ENCODE measurements at regions not wholly inside any gene's neighbourhood (a gene's known extent, or its start where the extent isn't known, plus 50 kb on each side); places are given as distances from the start of the nearest gene placed in this dataset.

DNA sequence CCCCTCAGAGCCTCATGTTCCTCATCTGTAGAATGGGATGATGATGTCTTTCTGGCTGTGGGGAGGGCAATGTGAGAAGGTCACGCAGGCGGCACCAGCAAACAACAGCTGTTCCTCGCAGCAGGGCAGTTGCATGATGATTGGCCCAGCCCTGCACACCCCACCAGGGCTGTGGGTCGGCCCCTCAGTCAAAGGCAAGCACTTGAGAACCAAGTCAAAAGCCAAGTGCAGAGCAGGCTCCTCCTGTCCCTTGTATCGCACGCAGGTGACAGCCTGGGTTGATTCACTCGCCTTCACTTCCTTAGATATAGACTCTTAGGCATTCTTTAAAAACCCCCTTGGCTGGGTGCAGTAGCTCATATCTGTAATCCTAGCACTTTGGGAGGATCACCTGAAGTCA, 191.9 kb upstream of the C1orf174 start:
- WGBS: 86% methylated on average over 7 of the region's 7 CpGs
- H3K9me3 ChIP-seq (ENCODE audit: control insufficient read depth in 4 of 4, low read length in 3 of 4): peaks cover 2 to 8% (median 3%) of the 10 kb centered on the region in 4 donors
- no peaks in the 10 kb centered on the region for H3K36me3 ChIP-seq (ENCODE audit: control insufficient read depth in 4 of 4, insufficient read depth in 3 of 4, low read depth in 1 of 4, low read length in 3 of 4)
- H3K4me3 ChIP-seq (ENCODE audit: low read depth in 1 of 3, low read length in 3 of 3): no peak overlapping the region
- no peak for DNase-seq (ENCODE audit: low spot score)
- no peaks in the 10 kb centered on the region for H3K4me1 ChIP-seq (ENCODE audit: control insufficient read depth in 4 of 4, insufficient read depth in 4 of 4, low read length in 3 of 4)
- TF ChIP-seq HNF4G (IDR thresholded peaks at IDR 0.05): no peak
- TF ChIP-seq, protein P1, sequence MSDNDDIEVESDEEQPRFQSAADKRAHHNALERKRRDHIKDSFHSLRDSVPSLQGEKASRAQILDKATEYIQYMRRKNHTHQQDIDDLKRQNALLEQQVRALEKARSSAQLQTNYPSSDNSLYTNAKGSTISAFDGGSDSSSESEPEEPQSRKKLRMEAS (IDR thresholded peaks at IDR 0.05): no peak
- TF ChIP-seq HNF4A (conservative IDR thresholded peaks at IDR 0.05): no peak
- no peak for TF ChIP-seq JUND (IDR thresholded peaks at IDR 0.05)
- H3K27me3 ChIP-seq (ENCODE audit: control insufficient read depth in 4 of 4, insufficient read depth in 4 of 4, low read length in 3 of 4): no peaks in the 10 kb centered on the region
- H3K9ac ChIP-seq (ENCODE audit: low read depth in 1 of 2, low read length in 2 of 2): no peak overlapping the region
- H3K27ac ChIP-seq (ENCODE audit: low read depth in 1 of 2, low read length in 2 of 2): no peak overlapping the region

DNA sequence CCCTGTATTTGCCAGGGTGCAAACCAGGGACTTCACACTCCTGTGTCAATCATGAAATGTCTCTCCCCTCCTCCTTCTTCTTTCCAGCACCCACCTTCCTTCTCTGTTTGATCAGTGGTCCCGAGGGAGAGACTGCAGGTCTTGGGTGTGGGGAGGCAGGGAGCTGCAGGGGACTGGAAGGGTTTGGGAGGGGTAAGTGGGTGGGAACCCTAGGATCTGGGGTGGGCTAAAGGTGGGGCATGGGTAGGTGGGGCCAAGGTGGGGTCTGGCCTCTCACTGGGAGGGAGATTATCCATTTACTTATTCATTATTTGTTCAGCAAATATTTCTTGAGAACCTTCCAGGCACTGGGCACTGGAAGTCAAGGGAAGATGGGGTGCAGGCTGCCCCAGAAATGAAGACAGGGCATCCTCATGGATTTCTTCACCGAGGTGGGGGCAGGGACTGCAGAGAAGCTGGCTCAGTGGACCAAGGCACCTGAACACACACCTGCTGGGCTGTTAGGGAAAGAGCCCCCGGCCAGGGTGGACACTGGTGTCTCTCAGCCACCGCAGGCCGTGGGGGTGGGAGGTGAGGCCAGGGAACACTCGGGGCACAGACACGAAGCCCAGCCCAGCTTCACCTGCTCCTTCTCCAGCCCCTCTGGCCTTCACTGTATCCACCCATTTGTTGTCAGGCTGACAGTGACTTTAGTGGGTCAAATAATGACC, 193.9 kb upstream of the C1orf174 start:
- Histone ChIP-seq H3K4me1 (ENCODE audit: control insufficient read depth in 4 of 4, insufficient read depth in 4 of 4, low read length in 3 of 4) (no peaks in the 10 kb centered on the region), H3K9ac (ENCODE audit: low read depth in 1 of 2, low read length in 2 of 2) (no peak overlapping the region), H3K36me3 (ENCODE audit: control insufficient read depth in 4 of 4, insufficient read depth in 3 of 4, low read depth in 1 of 4, low read length in 3 of 4) (no peaks in the 10 kb centered on the region), H3K9me3 (ENCODE audit: control insufficient read depth in 4 of 4, low read length in 3 of 4) (peaks cover 2 to 8% (median 4%) of the 10 kb centered on the region in 4 donors), H3K27me3 (ENCODE audit: control insufficient read depth in 4 of 4, insufficient read depth in 4 of 4, low read length in 3 of 4) (no peaks in the 10 kb centered on the region), H3K27ac (ENCODE audit: low read depth in 1 of 2, low read length in 2 of 2) (no peak overlapping the region), H3K4me3 (ENCODE audit: low read depth in 1 of 3, low read length in 3 of 3) (no peak overlapping the region)
- whole genome bisulfite sequencing: 80% methylated on average over 7 of the region's 7 CpGs
- no peak for DNase-seq (ENCODE audit: low spot score)
- no peak for TF ChIP-seq NR2F2 (IDR thresholded peaks at IDR 0.05)
- TF ChIP-seq GABPA (IDR thresholded peaks at IDR 0.05 in 1 of 2, conservative IDR thresholded peaks at IDR 0.05 in 1 of 2): no peak
- TF ChIP-seq HNF4A (conservative IDR thresholded peaks at IDR 0.05): no peak
- TF ChIP-seq, protein P1 (IDR thresholded peaks at IDR 0.05): no peak
- TF ChIP-seq RXRA (IDR thresholded peaks at IDR 0.05): no peak

DNA sequence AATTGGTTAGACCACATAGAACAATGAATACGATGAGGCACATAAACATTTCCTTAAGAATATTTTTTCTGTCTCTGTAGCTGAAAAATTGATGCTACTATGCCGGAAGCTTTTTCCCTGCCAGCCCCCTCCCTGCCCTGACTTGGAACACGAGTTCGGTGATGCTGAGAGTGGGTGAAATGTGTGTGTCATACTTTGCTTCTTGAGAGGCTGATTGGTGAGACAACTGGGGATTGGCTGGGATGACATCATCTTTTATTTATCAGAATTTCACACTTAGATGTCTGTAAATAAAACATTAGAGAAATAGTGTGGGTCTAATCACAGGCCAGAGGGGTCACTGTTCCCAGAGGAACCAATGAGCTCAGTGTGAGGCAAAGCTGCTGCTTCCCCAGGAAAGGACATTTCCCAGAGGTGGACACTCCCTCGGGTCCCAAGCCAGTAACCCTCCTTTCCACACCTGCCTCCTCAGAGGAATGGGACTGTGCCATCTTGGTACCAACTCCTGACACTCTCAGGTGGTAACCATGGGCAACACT, 195.4 kb upstream of the C1orf174 start:
- no peak for DNase-seq (ENCODE audit: low spot score)
- Histone ChIP-seq H3K9me3 (ENCODE audit: control insufficient read depth in 4 of 4, low read length in 3 of 4) (peaks cover 2 to 8% (median 4%) of the 10 kb centered on the region in 4 donors), H3K4me1 (ENCODE audit: control insufficient read depth in 4 of 4, insufficient read depth in 4 of 4, low read length in 3 of 4) (no peaks in the 10 kb centered on the region), H3K4me3 (ENCODE audit: low read depth in 1 of 3, low read length in 3 of 3) (peak overlapping the region in 1 of 3 donors; percentile 23), H3K27ac (ENCODE audit: low read depth in 1 of 2, low read length in 2 of 2) (no peak overlapping the region), H3K36me3 (ENCODE audit: control insufficient read depth in 4 of 4, insufficient read depth in 3 of 4, low read depth in 1 of 4, low read length in 3 of 4) (no peaks in the 10 kb centered on the region), H3K27me3 (ENCODE audit: control insufficient read depth in 4 of 4, insufficient read depth in 4 of 4, low read length in 3 of 4) (no peaks in the 10 kb centered on the region), H3K9ac (ENCODE audit: low read depth in 1 of 2, low read length in 2 of 2) (no peak overlapping the region)
- 73% methylated on average over 5 of the region's 5 CpGs for WGBS
- TF ChIP-seq GABPA (IDR thresholded peaks at IDR 0.05 in 1 of 2, conservative IDR thresholded peaks at IDR 0.05 in 1 of 2) (no peak), HNF4A (conservative IDR thresholded peaks at IDR 0.05) (no peak)
- TF ChIP-seq, protein P2, sequence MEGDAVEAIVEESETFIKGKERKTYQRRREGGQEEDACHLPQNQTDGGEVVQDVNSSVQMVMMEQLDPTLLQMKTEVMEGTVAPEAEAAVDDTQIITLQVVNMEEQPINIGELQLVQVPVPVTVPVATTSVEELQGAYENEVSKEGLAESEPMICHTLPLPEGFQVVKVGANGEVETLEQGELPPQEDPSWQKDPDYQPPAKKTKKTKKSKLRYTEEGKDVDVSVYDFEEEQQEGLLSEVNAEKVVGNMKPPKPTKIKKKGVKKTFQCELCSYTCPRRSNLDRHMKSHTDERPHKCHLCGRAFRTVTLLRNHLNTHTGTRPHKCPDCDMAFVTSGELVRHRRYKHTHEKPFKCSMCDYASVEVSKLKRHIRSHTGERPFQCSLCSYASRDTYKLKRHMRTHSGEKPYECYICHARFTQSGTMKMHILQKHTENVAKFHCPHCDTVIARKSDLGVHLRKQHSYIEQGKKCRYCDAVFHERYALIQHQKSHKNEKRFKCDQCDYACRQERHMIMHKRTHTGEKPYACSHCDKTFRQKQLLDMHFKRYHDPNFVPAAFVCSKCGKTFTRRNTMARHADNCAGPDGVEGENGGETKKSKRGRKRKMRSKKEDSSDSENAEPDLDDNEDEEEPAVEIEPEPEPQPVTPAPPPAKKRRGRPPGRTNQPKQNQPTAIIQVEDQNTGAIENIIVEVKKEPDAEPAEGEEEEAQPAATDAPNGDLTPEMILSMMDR (IDR thresholded peaks at IDR 0.05; ENCODE audit: low read depth, low read length, missing input control): no peak
